Transverse colon (tissue), 4 donors: ENCODE measurements at regions not wholly inside any gene's neighbourhood (a gene's known extent, or its start where the extent isn't known, plus 50 kb on each side); places are given as distances from the start of the nearest gene placed in this dataset.

Experiments used
- DNase-seq: peaks from one replicate; pipeline ENCODE4 v3.0.0-alpha.2; 2019
- H3K27ac ChIP-seq, 4 donors: fragments of 200-600 bp; sonication (generic); 2 replicates each; pipeline ENCODE4 v1.5.1; 2016 to 2018; ENCODE audit warnings: inconsistent platforms in 4 of 4
- H3K27me3 ChIP-seq: fragments of 200-600 bp; sonication (generic); 2 replicates; pipeline ENCODE4 v1.5.1; 2017; ENCODE audit warnings: inconsistent platforms
- H3K36me3 ChIP-seq, 4 donors: fragments of 200-600 bp; sonication (generic); 2 replicates each; pipeline ENCODE4 v1.5.1; 2017 to 2019; ENCODE audit warnings: inconsistent platforms in 4 of 4
- H3K4me1 ChIP-seq, 4 donors: fragments of 200-600 bp; sonication (generic); 2 replicates each; pipeline ENCODE4 v1.5.1; 2017 to 2020; ENCODE audit warnings: inconsistent platforms in 4 of 4
- H3K4me3 ChIP-seq, 4 donors: fragments of 200-600 bp; sonication (generic); 1 replicate in 1 of 4; 2 replicates in 3 of 4; pipeline versions ENCODE4 v1.5.1 to v1.6.1; 2017 to 2019; ENCODE audit warnings: inconsistent platforms in 4 of 4
- H3K9me3 ChIP-seq, 2 donors: fragments of 200-600 bp; sonication (generic); 2 replicates each; pipeline ENCODE4 v1.5.1; 2017 to 2019; ENCODE audit warnings: inconsistent platforms in 2 of 2
- CTCF ChIP-seq, 5 experiments: fragments of 200-600 bp in 3 of 5; fragments of 450-650 bp in 2 of 5; sonication (generic) in 3 of 5; IDR thresholded peaks; 1 replicate in 2 of 5; 2 replicates in 3 of 5; pipeline ENCODE4 v1.5.1; 2016 to 2017; ENCODE audit warnings: antibody characterized with exemption in 5 of 5, inconsistent platforms in 3 of 5, mild to moderate bottlenecking in 2 of 5, moderate library complexity in 1 of 5
- EP300 ChIP-seq: sonication (generic); formaldehyde crosslinking; IDR thresholded peaks from one replicate; pipeline ENCODE4 v1.6.1; 2017; ENCODE audit warnings: antibody characterized with exemption, low read depth
- POLR2A ChIP-seq: fragments of 450-650 bp; IDR thresholded peaks from one replicate; pipeline ENCODE4 v1.6.1; 2016; ENCODE audit warnings: antibody characterized with exemption, mild to moderate bottlenecking, moderate library complexity
- POLR2AphosphoS5 ChIP-seq, 3 donors: sonication (generic); formaldehyde crosslinking; IDR thresholded peaks; one replicate each; pipeline ENCODE4 v1.6.1; 2016; ENCODE audit warnings: antibody characterized with exemption in 3 of 3
- WGBS, 2 donors: methylation state at CpG; one replicate each; pipeline ENCODE4 v1.1.5; 2018; ENCODE audit warnings: low coverage in 1 of 2; 5-methylcytosine and 5-hydroxymethylcytosine counted together
- in situ Hi-C, 4 donors: fragments of 200-750 bp; cut with MboI; loops; one replicate each; pipeline versions ENCODE4 v1.15.0 to v1.15.1; 2017; ENCODE audit warnings: low sequenced_read_pairs in 3 of 4, low pct_ligation_motif_present in 1 of 4, low pct_unique_long_range_greater_than_20kb in 1 of 4
- intact Hi-C: fragments of 100-400 bp; cut with DNase I; formaldehyde crosslinking; loops from one replicate; pipeline ENCODE4 v1.15.1; 2023; ENCODE audit warnings: low total_unique reads

- 57 to 80% methylated on average over 2 to 5 of the region's 5 CpGs for WGBS, 2 donors
- Histone ChIP-seq H3K4me1 (no peaks in the 10 kb centered on the region), H3K36me3 (no peaks in the 10 kb centered on the region), H3K9me3 (no peaks in the 10 kb centered on the region), H3K4me3 (no peak overlapping the region), H3K27ac (no peak overlapping the region), H3K27me3 (no peaks in the 10 kb centered on the region)
- in situ Hi-C loops, result no loop called here
- intact Hi-C loops, result no loop called here
- TF ChIP-seq CTCF (IDR thresholded peaks at IDR 0.05) (no peak), EP300 (no peak), POLR2A (no peak), POLR2AphosphoS5 (IDR thresholded peaks at IDR 0.05) (no peak)
- no peak for DNase-seq
These were observed 78.0 kb upstream of the MAFB start for GRCh38 chr20:40766790-40767614.

DNA sequence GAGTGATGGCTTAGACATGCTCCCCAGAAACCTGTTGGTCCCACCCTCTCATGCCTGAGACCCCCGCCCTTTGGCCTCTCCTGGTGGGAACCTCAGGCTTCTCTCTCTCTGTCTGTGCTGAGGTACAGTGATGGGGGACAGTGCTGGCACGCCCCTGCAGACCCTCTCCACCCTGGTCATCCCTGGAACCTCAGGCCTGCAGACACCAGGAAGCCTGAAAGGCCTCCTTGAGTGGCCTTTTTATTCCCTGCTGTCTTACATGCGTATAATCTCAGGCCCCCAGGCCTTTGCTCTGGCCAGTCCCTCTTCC is 78.5 kb upstream of the MAFB start:
- intact Hi-C loops, result no loop called here
- no peak overlapping the region for H3K4me3 ChIP-seq
- H3K4me1 ChIP-seq, result no peaks in the 10 kb centered on the region
- in situ Hi-C loops, result no loop called here
- no peak for DNase-seq
- 60 to 80% methylated on average over 2 to 3 of the region's 3 CpGs for WGBS, 2 donors
- TF ChIP-seq POLR2AphosphoS5 (IDR thresholded peaks at IDR 0.05), result no peak
- TF ChIP-seq CTCF (IDR thresholded peaks at IDR 0.05), result no peak
- TF ChIP-seq POLR2A, result no peak
- TF ChIP-seq EP300, result no peak
- no peaks in the 10 kb centered on the region for H3K36me3 ChIP-seq
- H3K27me3 ChIP-seq, result no peaks in the 10 kb centered on the region
- H3K27ac ChIP-seq, result no peak overlapping the region
- H3K9me3 ChIP-seq, result no peaks in the 10 kb centered on the region

- intact Hi-C loops, result no loop called here
- Histone ChIP-seq H3K4me1 (no peaks in the 10 kb centered on the region), H3K4me3 (no peak overlapping the region), H3K9me3 (no peaks in the 10 kb centered on the region), H3K27me3 (no peaks in the 10 kb centered on the region), H3K36me3 (no peaks in the 10 kb centered on the region), H3K27ac (no peak overlapping the region)
- in situ Hi-C loops, result no loop called here
- 74% methylated on average over 3 of the region's 3 CpGs; no CpG with 5 or more reads in 1 of the 2 donors for WGBS, 2 donors
- no peak for DNase-seq
- TF ChIP-seq POLR2A (no peak), CTCF (IDR thresholded peaks at IDR 0.05) (no peak), EP300 (no peak), POLR2AphosphoS5 (IDR thresholded peaks at IDR 0.05) (no peak)
These were observed 79.1 kb upstream of the MAFB start for GRCh38 chr20:40768105-40768504.

DNA sequence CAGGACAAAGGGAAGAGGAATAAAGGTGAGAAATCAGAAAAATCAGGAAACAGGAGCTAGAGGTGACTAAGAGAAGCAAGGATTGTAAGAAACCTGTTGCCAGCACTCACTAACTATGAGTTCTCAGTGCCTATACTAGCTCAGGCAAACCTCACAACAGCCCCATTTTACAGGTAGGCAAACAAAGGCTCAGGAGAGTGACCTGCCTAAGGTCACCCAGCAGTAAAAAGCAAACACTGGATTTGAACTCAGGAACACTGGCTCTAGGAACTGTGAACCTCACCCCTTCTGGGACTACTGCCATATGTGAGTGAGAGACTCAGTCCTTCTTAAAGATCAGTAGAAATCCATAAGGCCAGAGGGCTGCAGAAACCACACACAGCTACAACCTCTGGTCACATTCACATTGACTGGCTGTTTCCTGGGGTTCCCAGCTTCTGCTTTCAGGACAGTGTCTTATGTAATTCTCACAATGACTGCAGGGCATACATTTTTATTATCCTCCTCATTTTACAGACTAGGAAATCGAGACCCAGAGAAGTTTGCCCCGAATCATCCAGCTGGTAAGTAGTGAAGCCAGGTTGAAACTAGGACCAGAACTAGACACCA is 80.7 kb upstream of the MAFB start:
- no peaks in the 10 kb centered on the region for H3K9me3 ChIP-seq
- H3K4me1 ChIP-seq, result no peaks in the 10 kb centered on the region
- in situ Hi-C loops (no loop called here), intact Hi-C loops (no loop called here)
- no peak for TF ChIP-seq EP300
- H3K4me3 ChIP-seq, result no peak overlapping the region
- no peak overlapping the region for H3K27ac ChIP-seq
- H3K27me3 ChIP-seq, result no peaks in the 10 kb centered on the region
- no peaks in the 10 kb centered on the region for H3K36me3 ChIP-seq
- WGBS, 2 donors, result 67% methylated on average over 2 of the region's 2 CpGs; no CpG with 5 or more reads in 1 of the 2 donors
- no peak for DNase-seq
